Immature natural killer cell (primary cell): ENCODE measurements at regions not wholly inside any gene's neighbourhood (a gene's known extent, or its start where the extent isn't known, plus 50 kb on each side); places are given as distances from the start of the nearest gene placed in this dataset.

Experiments used
- DNase-seq, 3 donors: peaks; one replicate each; pipeline ENCODE4 v3.0.0; 2022; ENCODE audit warnings: mixed read lengths in 1 of 3
- H3K27ac Mint-ChIP-seq, 6 donors: one replicate each; pipeline ENCODE4 v1.8.0; 2020; ENCODE audit warnings: mixed read lengths in 6 of 6, mild to moderate bottlenecking in 5 of 6, inconsistent platforms in 4 of 6, moderate library complexity in 3 of 6
- H3K27me3 Mint-ChIP-seq, 3 donors: one replicate each; pipeline ENCODE4 v1.8.0; 2020 to 2021; ENCODE audit warnings: low read depth in 3 of 3, mild to moderate bottlenecking in 3 of 3, mixed read lengths in 3 of 3, moderate library complexity in 3 of 3, inconsistent platforms in 1 of 3
- H3K36me3 Mint-ChIP-seq, 3 donors: one replicate each; pipeline ENCODE4 v1.8.0; 2020; ENCODE audit warnings: mixed read lengths in 3 of 3, inconsistent platforms in 2 of 3, mild to moderate bottlenecking in 2 of 3
- H3K4me1 Mint-ChIP-seq, 2 donors: one replicate each; pipeline ENCODE4 v1.8.0; 2020; ENCODE audit warnings: inconsistent platforms in 2 of 2, mild to moderate bottlenecking in 2 of 2, mixed read lengths in 2 of 2, moderate library complexity in 1 of 2
- H3K4me3 Mint-ChIP-seq, 5 donors: one replicate each; pipeline ENCODE4 v1.8.0; 2020; ENCODE audit warnings: mild to moderate bottlenecking in 5 of 5, mixed read lengths in 5 of 5, inconsistent platforms in 3 of 5, moderate library complexity in 3 of 5
- H3K9me3 Mint-ChIP-seq, 6 donors: one replicate each; pipeline ENCODE4 v1.8.0; 2020; ENCODE audit warnings: mild to moderate bottlenecking in 6 of 6, mixed read lengths in 6 of 6, inconsistent platforms in 4 of 6, moderate library complexity in 3 of 6

GRCh38 chr11:79794484-79795393 is 353.9 kb upstream of the TENM4 start:
- Mint-ChIP-seq H3K4me1 (no peaks in the 10 kb centered on the region), H3K9me3 (peaks cover 7 to 60% (median 20%) of the 10 kb centered on the region in 6 donors), H3K27ac (no peak overlapping the region), H3K4me3 (no peak overlapping the region), H3K36me3 (peaks cover 0 to 3% (median 0%) of the 10 kb centered on the region in 3 donors), H3K27me3 (no peaks in the 10 kb centered on the region)
- no peak for DNase-seq

- Mint-ChIP-seq H3K4me1 (no peaks in the 10 kb centered on the region), H3K9me3 (peaks cover 7 to 57% (median 20%) of the 10 kb centered on the region in 6 donors), H3K4me3 (no peak overlapping the region), H3K27ac (no peak overlapping the region), H3K36me3 (peaks cover 0 to 3% (median 0%) of the 10 kb centered on the region in 3 donors), H3K27me3 (no peaks in the 10 kb centered on the region)
- no peak for DNase-seq
Observed at GRCh38 chr11:79794057-79794456, 353.2 kb upstream of the TENM4 start.

GRCh38 chr11:79786961-79787360 is 346.1 kb upstream of the TENM4 start:
- no peak overlapping the region for H3K4me3 Mint-ChIP-seq
- no peak overlapping the region for H3K27ac Mint-ChIP-seq
- no peak for DNase-seq
- no peaks in the 10 kb centered on the region for H3K4me1 Mint-ChIP-seq
- no peaks in the 10 kb centered on the region for H3K36me3 Mint-ChIP-seq
- H3K27me3 Mint-ChIP-seq, result no peaks in the 10 kb centered on the region
- H3K9me3 Mint-ChIP-seq, result peaks cover 3 to 27% (median 20%) of the 10 kb centered on the region in 6 donors

- no peaks in the 10 kb centered on the region for H3K4me1 Mint-ChIP-seq
Observed at GRCh38 chr11:79783833-79784232, 343.0 kb upstream of the TENM4 start.

GRCh38 chr11:79768343-79768742 is 327.5 kb upstream of the TENM4 start:
- Mint-ChIP-seq H3K27me3 (no peaks in the 10 kb centered on the region), H3K4me3 (no peak overlapping the region), H3K4me1 (no peaks in the 10 kb centered on the region), H3K9me3 (peaks cover 4 to 28% (median 16%) of the 10 kb centered on the region in 6 donors), H3K36me3 (peaks cover 0 to 4% (median 0%) of the 10 kb centered on the region in 3 donors), H3K27ac (no peak overlapping the region)
- no peak for DNase-seq

More at GRCh38 chr11:79783833-79784232, 343.0 kb upstream of the TENM4 start:
- peaks cover 7 to 24% (median 16%) of the 10 kb centered on the region in 6 donors for H3K9me3 Mint-ChIP-seq
- no peak for DNase-seq
- no peak overlapping the region for H3K27ac Mint-ChIP-seq
- H3K4me3 Mint-ChIP-seq, result no peak overlapping the region
- H3K27me3 Mint-ChIP-seq, result no peaks in the 10 kb centered on the region
- H3K36me3 Mint-ChIP-seq, result no peaks in the 10 kb centered on the region

DNA sequence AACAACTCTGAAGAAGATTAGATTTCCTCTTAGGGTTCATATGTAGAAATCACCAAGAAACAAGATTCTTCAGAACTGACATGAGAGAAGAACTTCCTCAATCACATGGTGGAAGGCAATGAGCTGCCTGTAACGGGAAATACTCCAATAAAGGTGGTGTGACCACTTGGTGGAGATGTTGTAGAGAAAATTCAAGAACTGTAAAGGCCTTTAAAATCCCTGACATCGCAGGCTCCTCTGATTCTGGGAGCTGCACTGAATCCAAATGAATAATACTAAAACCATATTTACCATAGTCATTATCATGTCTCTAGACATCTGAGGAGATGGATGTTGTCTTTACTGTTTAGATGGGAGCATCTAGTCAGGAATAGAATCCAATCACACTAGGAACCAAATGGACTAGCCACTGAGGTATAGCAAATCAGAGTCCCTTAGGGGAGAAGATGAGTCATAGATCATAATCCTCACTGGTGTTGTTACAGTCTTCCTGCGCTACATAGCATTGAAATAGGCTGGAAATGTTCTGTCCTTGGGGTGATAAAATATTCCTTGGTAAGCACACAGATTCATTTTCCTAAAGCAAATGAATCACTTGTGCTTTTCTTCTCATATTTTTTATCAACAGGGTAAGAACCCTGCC is 321.6 kb upstream of the TENM4 start:
- H3K27me3 Mint-ChIP-seq, result peaks cover 0 to 2% (median 0%) of the 10 kb centered on the region in 3 donors
- H3K4me1 Mint-ChIP-seq, result no peaks in the 10 kb centered on the region

DNA sequence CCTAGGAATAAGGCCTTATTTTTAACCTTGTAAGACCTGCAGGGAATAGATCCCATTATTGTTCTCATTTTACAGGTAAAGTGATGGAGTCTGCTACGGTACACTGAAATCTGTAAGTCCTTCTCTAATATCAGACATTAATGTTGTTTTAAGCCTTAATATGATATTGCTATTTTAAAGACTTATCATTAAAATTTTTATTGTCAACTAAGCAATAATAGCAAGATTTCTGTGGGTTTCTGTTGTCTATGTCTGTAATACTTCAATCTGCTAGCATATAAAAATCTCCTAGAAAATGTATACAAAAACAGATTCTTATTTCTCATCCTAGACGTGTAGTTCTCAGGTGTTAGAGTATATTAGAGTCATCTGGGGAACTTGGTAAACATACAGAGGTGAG is 317.5 kb upstream of the TENM4 start:
- Mint-ChIP-seq H3K4me3 (no peak overlapping the region), H3K27me3 (peaks cover 0 to 2% (median 0%) of the 10 kb centered on the region in 3 donors), H3K27ac (no peak overlapping the region), H3K9me3 (peaks cover 2 to 15% (median 6%) of the 10 kb centered on the region in 6 donors), H3K4me1 (no peaks in the 10 kb centered on the region), H3K36me3 (peaks cover 0 to 3% (median 0%) of the 10 kb centered on the region in 3 donors)
- no peak for DNase-seq

More for the DNA sequence above, 321.6 kb upstream of the TENM4 start:
- H3K9me3 Mint-ChIP-seq, result peaks cover 4 to 26% (median 10%) of the 10 kb centered on the region in 6 donors
- no peak overlapping the region for H3K4me3 Mint-ChIP-seq
- no peak overlapping the region for H3K27ac Mint-ChIP-seq
- H3K36me3 Mint-ChIP-seq, result peaks cover 0 to 7% (median 0%) of the 10 kb centered on the region in 3 donors
- no peak for DNase-seq

DNA sequence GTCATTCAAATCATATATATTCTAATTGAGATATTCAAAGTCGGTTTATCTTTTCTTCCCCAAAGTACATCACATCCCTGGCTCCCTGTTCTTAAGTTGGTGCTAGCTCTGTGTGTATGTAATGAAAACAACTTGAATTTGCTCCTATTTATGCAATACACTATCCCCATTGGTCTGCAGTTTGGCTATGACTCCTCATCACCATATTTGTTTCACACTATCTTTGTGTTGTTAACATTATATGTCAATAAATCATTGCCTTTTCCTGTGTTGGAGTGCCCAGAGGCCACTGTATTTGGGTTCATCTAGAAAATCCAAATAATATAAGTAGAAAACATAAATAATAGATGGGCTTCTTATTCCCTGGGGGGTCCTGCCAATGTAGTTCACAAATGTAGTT is 306.6 kb upstream of the TENM4 start:
- H3K27me3 Mint-ChIP-seq, result peaks cover 0 to 2% (median 0%) of the 10 kb centered on the region in 3 donors
- H3K36me3 Mint-ChIP-seq, result no peaks in the 10 kb centered on the region
- no peaks in the 10 kb centered on the region for H3K4me1 Mint-ChIP-seq
- peaks cover 8 to 30% (median 16%) of the 10 kb centered on the region in 6 donors for H3K9me3 Mint-ChIP-seq
- no peak overlapping the region for H3K27ac Mint-ChIP-seq
- DNase-seq, result no peak
- H3K4me3 Mint-ChIP-seq, result no peak overlapping the region

DNA sequence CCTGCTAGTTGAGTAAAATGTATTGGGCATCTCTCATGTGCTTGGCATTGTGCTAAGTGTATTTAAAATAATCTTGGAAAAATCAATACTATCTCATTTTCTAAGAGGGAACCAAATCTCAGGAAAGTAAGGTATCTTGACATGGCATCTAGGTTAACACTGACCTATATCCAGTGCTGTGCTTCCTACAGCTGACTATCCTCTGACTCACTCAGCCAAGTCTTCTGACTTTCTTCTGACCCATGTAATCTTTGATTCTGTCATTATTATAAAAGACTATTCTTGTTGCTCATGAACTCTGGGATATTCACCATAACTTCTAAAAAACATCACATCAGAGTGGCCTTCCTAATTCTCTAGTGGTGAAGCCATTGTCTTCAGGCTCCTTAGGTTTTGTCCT is 304.1 kb upstream of the TENM4 start:
- H3K4me3 Mint-ChIP-seq, result no peak overlapping the region
- H3K36me3 Mint-ChIP-seq, result no peaks in the 10 kb centered on the region
- no peaks in the 10 kb centered on the region for H3K4me1 Mint-ChIP-seq
- no peaks in the 10 kb centered on the region for H3K27me3 Mint-ChIP-seq
- no peak for DNase-seq
- no peak overlapping the region for H3K27ac Mint-ChIP-seq
- peaks cover 10 to 35% (median 14%) of the 10 kb centered on the region in 6 donors for H3K9me3 Mint-ChIP-seq

DNA sequence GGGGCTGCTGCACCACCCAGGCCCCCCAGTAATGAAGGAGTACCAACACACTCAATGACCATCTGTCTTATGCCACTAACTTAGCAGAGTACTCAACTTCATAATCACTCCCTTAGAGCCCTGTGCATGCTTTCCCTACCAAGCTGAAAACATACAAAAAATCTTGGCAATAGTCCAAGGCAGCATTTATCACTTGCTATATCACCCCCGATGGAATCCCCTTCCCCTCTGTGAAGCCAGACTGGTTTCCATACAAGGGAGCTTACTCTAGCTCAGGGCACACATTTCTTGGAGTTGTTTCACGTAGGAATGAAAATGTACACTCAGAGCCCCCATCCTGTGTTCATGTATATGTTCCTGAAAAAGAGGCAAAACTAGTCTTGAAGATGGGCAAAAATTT is 301.3 kb upstream of the TENM4 start:
- H3K4me1 Mint-ChIP-seq, result no peaks in the 10 kb centered on the region
- H3K36me3 Mint-ChIP-seq, result no peaks in the 10 kb centered on the region
- no peak overlapping the region for H3K4me3 Mint-ChIP-seq
- H3K27me3 Mint-ChIP-seq, result no peaks in the 10 kb centered on the region
- peaks cover 12 to 42% (median 17%) of the 10 kb centered on the region in 6 donors for H3K9me3 Mint-ChIP-seq
- no peak overlapping the region for H3K27ac Mint-ChIP-seq
- no peak for DNase-seq

DNA sequence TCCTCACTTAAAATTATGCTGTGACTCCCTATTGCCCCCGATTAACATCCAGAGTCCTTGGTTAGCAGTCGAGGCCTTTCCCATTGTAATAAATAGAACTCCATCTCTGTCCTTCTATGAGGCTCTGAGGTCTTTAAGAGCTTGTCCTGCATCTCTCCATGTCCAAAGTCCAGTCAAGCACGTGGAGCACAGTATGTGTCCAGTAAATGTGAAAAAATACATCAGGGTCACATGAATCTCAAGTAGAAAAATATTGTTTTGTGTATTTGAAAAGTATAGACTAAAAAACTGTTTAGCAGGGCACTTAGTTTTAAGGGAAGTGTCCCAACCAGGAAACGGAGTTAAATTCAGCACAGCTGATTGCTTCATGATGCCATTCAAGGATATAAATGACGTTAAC is 298.8 kb upstream of the TENM4 start:
- no peak for DNase-seq
- H3K27ac Mint-ChIP-seq, result no peak overlapping the region
- H3K4me1 Mint-ChIP-seq, result no peaks in the 10 kb centered on the region
- H3K36me3 Mint-ChIP-seq, result no peaks in the 10 kb centered on the region
- no peak overlapping the region for H3K4me3 Mint-ChIP-seq
- H3K27me3 Mint-ChIP-seq, result no peaks in the 10 kb centered on the region
- peaks cover 14 to 43% (median 18%) of the 10 kb centered on the region in 6 donors for H3K9me3 Mint-ChIP-seq

DNA sequence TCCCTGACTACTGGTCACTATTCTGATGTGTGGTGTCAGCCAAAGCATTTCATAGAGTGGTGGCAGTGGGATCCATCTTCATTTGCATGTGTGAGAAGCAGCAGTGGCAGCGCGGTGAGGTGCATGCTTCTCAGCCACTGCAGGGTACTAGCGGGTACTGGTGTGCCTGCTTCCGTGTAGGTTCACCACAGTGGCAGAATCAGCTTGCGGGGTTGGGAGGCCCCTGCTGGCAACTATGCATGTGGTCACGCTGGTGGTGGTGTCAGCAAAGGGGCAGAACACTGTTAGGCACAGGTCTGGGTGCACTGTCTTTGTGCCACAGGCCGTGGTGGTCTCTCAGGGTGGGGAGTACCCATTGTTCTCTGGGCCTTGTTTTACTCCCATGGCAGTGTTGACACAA is 286.4 kb upstream of the TENM4 start:
- peaks cover 8 to 36% (median 17%) of the 10 kb centered on the region in 6 donors for H3K9me3 Mint-ChIP-seq
- H3K4me3 Mint-ChIP-seq, result no peak overlapping the region
- H3K4me1 Mint-ChIP-seq, result no peaks in the 10 kb centered on the region
- H3K36me3 Mint-ChIP-seq, result no peaks in the 10 kb centered on the region
- H3K27ac Mint-ChIP-seq, result no peak overlapping the region
- DNase-seq, result no peak
- H3K27me3 Mint-ChIP-seq, result peaks cover 0 to 3% (median 0%) of the 10 kb centered on the region in 3 donors

- no peak for DNase-seq
- no peak overlapping the region for H3K27ac Mint-ChIP-seq
- peaks cover 10 to 48% (median 15%) of the 10 kb centered on the region in 6 donors for H3K9me3 Mint-ChIP-seq
- H3K36me3 Mint-ChIP-seq, result no peaks in the 10 kb centered on the region
- H3K27me3 Mint-ChIP-seq, result peaks cover 0 to 2% (median 2%) of the 10 kb centered on the region in 3 donors
- H3K4me1 Mint-ChIP-seq, result no peaks in the 10 kb centered on the region
- no peak overlapping the region for H3K4me3 Mint-ChIP-seq
Observed at GRCh38 chr11:79720115-79720514, 279.3 kb upstream of the TENM4 start.

DNA sequence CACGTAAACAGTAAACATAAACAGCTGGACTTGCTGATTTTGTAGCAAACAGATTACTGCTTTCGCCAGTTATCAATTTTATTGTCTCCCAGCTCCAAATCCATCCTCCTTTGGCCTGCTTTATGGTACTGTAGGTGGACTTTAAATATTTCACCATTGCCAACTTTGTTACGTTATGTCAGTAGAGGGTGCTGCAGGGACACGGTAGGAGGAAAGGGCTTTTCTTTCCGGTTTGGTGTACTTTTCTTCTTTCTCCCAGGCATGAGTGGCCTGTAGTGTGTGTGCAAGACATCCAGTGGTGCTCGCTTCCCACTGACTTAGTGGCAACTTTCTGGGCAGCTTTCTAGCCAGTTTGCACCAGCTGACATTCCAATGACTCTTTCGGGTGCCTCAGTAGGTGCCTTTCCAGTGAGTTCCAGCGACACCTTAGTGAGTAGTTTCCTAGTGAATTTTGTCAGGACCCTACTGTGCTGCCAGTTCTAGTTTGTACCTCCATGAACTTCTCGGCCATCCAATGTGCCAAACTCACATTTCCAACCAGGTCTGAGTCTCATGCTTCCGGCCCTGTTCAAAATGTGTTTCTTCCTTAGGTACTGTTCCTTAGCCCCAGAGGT is 267.6 kb upstream of the TENM4 start:
- Mint-ChIP-seq H3K4me1 (no peaks in the 10 kb centered on the region), H3K4me3 (no peak overlapping the region), H3K36me3 (no peaks in the 10 kb centered on the region), H3K27me3 (peaks cover 0 to 1% (median 1%) of the 10 kb centered on the region in 3 donors), H3K9me3 (peaks cover 5 to 26% (median 18%) of the 10 kb centered on the region in 6 donors), H3K27ac (no peak overlapping the region)
- DNase-seq, result no peak
